GM12878 (cell line): ENCODE measurements at regions not wholly inside any gene's neighbourhood (a gene's known extent, or its start where the extent isn't known, plus 50 kb on each side); places are given as distances from the start of the nearest gene placed in this dataset.
"Not testable (repeated sequence)": the region's sequence is repeated elsewhere in the genome, so short reads cannot be mapped to it uniquely, and the experiment has no call there.

Source experiments
- ATAC-seq: fragments of 200-7000 bp; cut with Tn5 transposase; 3 replicates; pipeline ENCODE4 v1.9.1; 2020; ENCODE audit warnings: mild to moderate bottlenecking, moderate library complexity
- BruUV-seq: library from RNA; stranded (reverse); fragments of 400-500 nt; replicated peaks from 2 replicates; lab custom pipeline; 2021; lab: Mats Ljungman, UMichigan
- CTCF ChIA-PET: fragments of 300-600 bp; sonication (Branson Sonifier 250); formaldehyde crosslinking; extraction: SDS; loops from one replicate; lab custom pipeline; 2021; ENCODE audit warnings: inconsistent platforms; lab: Yijun Ruan, JAX
- POLR2A ChIA-PET: fragments of 350-600 bp; formaldehyde crosslinking; extraction: SDS; loops from one replicate; lab custom pipeline; 2021; ENCODE audit warnings: inconsistent platforms; lab: Charles Lee
- RAD21 ChIA-PET: fragments of 300-600 bp; sonication (Branson Sonifier 250); formaldehyde crosslinking; loops from one replicate; lab custom pipeline; 2023; ENCODE audit warnings: antibody characterized with exemption; ENCODE audit not compliant: unreplicated experiment; lab: Charles Lee
- SMC1A ChIA-PET: fragments of 300-600 bp; sonication (Branson Sonifier 250); formaldehyde crosslinking; loops from one replicate; lab custom pipeline; 2023; ENCODE audit not compliant: unreplicated experiment, uncharacterized antibody; lab: Charles Lee
- DNase-seq: peaks from one replicate; pipeline ENCODE4 v3.0.0-alpha.2; 2011; ENCODE audit warnings: low read depth, low spot score
- FAIRE-seq: peaks from 3 replicates; lab custom pipeline; 2011; peaks lifted over from hg19 to GRCh38; lab: Jason Lieb, UNC
- H2AFZ ChIP-seq: 2 replicates; pipeline ENCODE4 v1.6.0; 2011; ENCODE audit warnings: low read depth, low read length, control low read depth; ENCODE audit not compliant: control insufficient read depth
- H3K27ac ChIP-seq: 2 replicates; pipeline ENCODE4 v1.5.1; 2011; ENCODE audit warnings: control low read depth; ENCODE audit not compliant: control insufficient read depth, insufficient read depth
- H3K27me3 ChIP-seq, 2 experiments: replicated peaks in 1 of 2; 2 replicates each; pipeline versions ENCODE4 v1.6.0 to v1.6.1; 2011; ENCODE audit warnings: low read length in 1 of 2; ENCODE audit not compliant: control insufficient read depth in 2 of 2, insufficient read depth in 2 of 2
- H3K36me3 ChIP-seq, 2 experiments: 2 replicates each; pipeline ENCODE4 v1.5.1; 2011; ENCODE audit warnings: low read length in 1 of 2; ENCODE audit not compliant: control insufficient read depth in 2 of 2, insufficient read depth in 2 of 2
- H3K4me1 ChIP-seq: 2 replicates; pipeline ENCODE4 v1.6.1; 2011; ENCODE audit warnings: mild to moderate bottlenecking, low read length, moderate library complexity, mixed read lengths; ENCODE audit not compliant: control insufficient read depth, insufficient read depth
- H3K4me2 ChIP-seq: 2 replicates; pipeline ENCODE4 v1.6.0; 2011; ENCODE audit warnings: control low read depth; ENCODE audit not compliant: control insufficient read depth, insufficient read depth
- H3K4me3 ChIP-seq: fragments of 200-600 bp; sonication (generic); 2 replicates; pipeline ENCODE4 v1.5.1; 2016
- H3K79me2 ChIP-seq: 2 replicates; pipeline ENCODE4 v1.6.0; 2011; ENCODE audit warnings: low read length; ENCODE audit not compliant: control insufficient read depth, insufficient read depth
- H3K9ac ChIP-seq: 2 replicates; pipeline ENCODE4 v1.8.0; 2011; ENCODE audit warnings: low read length, control low read depth, mixed read lengths; ENCODE audit not compliant: control insufficient read depth, insufficient read depth
- H3K9me3 ChIP-seq: replicated peaks from 3 replicates; pipeline ENCODE4 v1.5.1; 2011; ENCODE audit warnings: mild to moderate bottlenecking, low read length; ENCODE audit not compliant: control insufficient read depth, insufficient read depth
- H4K20me1 ChIP-seq: 2 replicates; pipeline ENCODE4 v1.6.0; 2011; ENCODE audit not compliant: control insufficient read depth, insufficient read depth
- whole genome bisulfite sequencing: methylation state at CpG from one replicate; pipeline ENCODE4 v1.1.6; 2016; ENCODE audit warnings: low lambda C conversion rate; ENCODE audit not compliant: insufficient replicate concordance, insufficient coverage; ENCODE audit errors: missing lambda C conversion rate; 5-methylcytosine and 5-hydroxymethylcytosine counted together
- in situ Hi-C: fragments of 300-500 bp; cut with MboI; formaldehyde crosslinking; loops from 9 replicates; pipeline ENCODE4 v1.14.3; 2018; ENCODE audit warnings: mixed read lengths
- intact Hi-C: fragments of 100-400 bp; cut with micrococcal nuclease; formaldehyde crosslinking; loops from one replicate; pipeline ENCODE4 v1.14.2; 2022; ENCODE audit not compliant: unreplicated experiment

DNA sequence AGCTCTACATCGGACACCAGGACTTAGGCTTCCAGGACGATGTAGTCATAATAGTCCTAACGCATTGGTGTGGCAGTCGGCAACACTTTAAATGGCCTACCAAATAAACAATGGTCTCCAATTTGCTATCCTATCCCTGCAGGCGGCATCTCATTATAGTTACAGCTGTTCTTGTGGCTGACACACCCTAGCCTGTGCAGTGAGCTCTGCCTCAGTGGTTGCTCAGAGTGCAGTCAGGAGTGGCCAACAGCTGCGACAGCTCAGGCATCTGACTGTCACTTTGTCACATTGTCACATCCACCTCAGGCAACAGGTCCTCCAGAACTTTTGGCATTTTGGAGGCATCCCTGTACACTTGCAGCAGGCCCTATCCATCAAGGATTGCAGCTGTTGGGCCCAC lies 77.9 kb downstream of the OR4M2 start:
- H3K4me2 ChIP-seq, intact Hi-C loops, H3K27me3 ChIP-seq, H3K4me3 ChIP-seq, FAIRE-seq, H3K4me1 ChIP-seq, CTCF ChIA-PET, ATAC-seq, in situ Hi-C loops, DNase-seq, RAD21 ChIA-PET, H3K79me2 ChIP-seq, H2AFZ ChIP-seq, POLR2A ChIA-PET, H3K9ac ChIP-seq, H3K36me3 ChIP-seq, H4K20me1 ChIP-seq, H3K9me3 ChIP-seq, BruUV-seq, H3K27ac ChIP-seq, SMC1A ChIA-PET: not testable (repeated sequence)
- no CpG with 5 or more reads among the region's 6 CpGs for WGBS

DNA sequence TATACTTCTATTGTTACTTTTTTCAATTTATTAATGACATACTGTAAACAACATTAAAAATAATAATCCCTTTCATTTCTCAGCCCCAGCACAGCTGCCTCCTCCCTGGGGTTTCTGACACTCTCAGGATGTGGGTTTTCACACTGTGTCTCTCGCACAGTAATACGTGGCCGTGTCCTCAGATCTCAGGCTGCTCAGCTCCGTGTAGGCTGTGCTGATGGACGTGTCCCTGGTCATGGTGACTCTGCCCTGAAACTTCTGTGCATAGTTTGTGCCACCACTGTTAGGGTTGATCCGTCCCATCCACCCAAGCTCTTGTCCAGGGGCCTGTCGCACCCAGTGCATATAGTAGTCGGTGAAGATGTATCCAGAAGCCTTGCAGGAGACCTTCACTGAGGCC lies 80.0 kb downstream of the OR4M2 start:
- DNase-seq, H3K36me3 ChIP-seq, H4K20me1 ChIP-seq, H3K27ac ChIP-seq, H3K4me1 ChIP-seq, CTCF ChIA-PET, H3K27me3 ChIP-seq, intact Hi-C loops, H2AFZ ChIP-seq, SMC1A ChIA-PET, H3K4me3 ChIP-seq, RAD21 ChIA-PET, POLR2A ChIA-PET, FAIRE-seq, in situ Hi-C loops, H3K79me2 ChIP-seq, H3K4me2 ChIP-seq, H3K9me3 ChIP-seq, H3K9ac ChIP-seq: not testable (repeated sequence)
- TSS peak; percentile 100 for BruUV-seq
- WGBS = no CpG with 5 or more reads among the region's 8 CpGs
- ATAC-seq = peak; percentile 74

DNA sequence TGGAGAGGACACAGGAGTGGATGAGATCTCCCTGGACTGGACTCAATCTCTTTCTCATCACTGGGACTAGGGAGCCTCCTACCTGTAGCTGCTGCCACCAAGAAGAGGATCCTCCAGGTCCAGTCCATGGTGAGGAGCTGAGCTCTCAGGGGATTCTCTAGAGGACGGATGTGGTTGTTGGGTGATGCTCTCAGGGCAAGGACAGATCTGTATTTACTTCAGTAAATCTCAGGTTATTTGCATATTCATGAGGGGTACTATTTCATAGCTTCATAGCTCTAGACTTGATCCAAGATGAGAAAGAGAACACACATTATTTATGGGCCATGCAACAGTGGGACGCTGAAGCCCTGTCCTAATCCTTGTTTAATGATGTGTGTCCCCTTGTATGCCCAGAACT lies 80.4 kb downstream of the OR4M2 start:
- CTCF ChIA-PET, H3K36me3 ChIP-seq, in situ Hi-C loops, H3K9me3 ChIP-seq, BruUV-seq, RAD21 ChIA-PET, H3K27me3 ChIP-seq, H4K20me1 ChIP-seq, H3K27ac ChIP-seq, intact Hi-C loops, SMC1A ChIA-PET, H3K4me1 ChIP-seq, H3K4me3 ChIP-seq, H3K9ac ChIP-seq, H2AFZ ChIP-seq, POLR2A ChIA-PET, DNase-seq, H3K79me2 ChIP-seq, H3K4me2 ChIP-seq: not testable (repeated sequence)
- no CpG with 5 or more reads among the region's 2 CpGs for WGBS
- ATAC-seq = peak; percentile 88
- FAIRE-seq = peak; percentile 83

DNA sequence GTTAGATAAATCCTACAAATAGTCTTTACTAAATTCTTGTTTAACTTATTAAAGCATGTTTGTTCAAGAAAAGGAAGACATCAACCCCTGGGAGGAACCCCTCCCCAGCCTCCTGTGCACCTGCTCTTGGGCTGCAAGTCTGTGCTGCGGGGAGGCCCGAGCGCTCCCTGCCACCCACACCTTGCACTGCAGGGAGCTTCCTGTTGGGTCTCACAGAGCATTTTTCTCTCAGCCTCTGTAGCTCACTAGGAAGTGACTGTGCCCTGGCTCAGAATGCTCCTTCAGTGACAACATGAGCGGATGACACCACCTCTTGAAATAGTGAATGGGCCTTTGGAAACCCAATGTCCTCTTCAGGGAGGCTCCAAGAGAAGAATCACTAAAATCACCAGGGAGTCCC lies 81.1 kb downstream of the OR4M2 start:
- H3K9ac ChIP-seq, H3K4me2 ChIP-seq, H4K20me1 ChIP-seq, H3K9me3 ChIP-seq, intact Hi-C loops, H3K36me3 ChIP-seq, DNase-seq, SMC1A ChIA-PET, H3K4me1 ChIP-seq, CTCF ChIA-PET, RAD21 ChIA-PET, BruUV-seq, H3K27ac ChIP-seq, H3K27me3 ChIP-seq, H3K79me2 ChIP-seq, POLR2A ChIA-PET, in situ Hi-C loops, H2AFZ ChIP-seq, H3K4me3 ChIP-seq: not testable (repeated sequence)
- no CpG with 5 or more reads among the region's 4 CpGs for WGBS
- FAIRE-seq = peak; percentile 23
- ATAC-seq = peak; percentile 86
